ENCODE measurements at regions not wholly inside any gene's neighbourhood (a gene's known extent, or its start where the extent isn't known, plus 50 kb on each side); places are given as distances from the start of the nearest gene placed in this dataset.

DNA sequence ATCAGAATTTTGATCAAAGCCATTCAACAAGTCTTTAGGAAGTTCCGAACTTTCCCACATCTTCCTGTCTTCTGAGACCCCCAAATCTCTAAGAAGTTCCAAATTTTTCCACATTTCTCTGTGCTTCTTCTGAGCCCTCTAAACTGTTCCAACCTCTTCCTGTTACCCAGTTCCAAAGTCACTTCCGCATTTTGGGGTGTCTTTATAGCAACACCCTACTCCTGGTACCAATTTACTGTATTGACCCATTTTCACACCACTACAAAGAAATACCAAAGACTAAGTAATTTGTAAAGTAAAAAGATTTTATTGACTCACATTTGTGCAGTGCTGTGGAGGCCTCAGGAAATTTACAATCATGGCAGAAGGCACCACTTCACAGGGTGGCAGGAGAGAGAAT lies 385.8 kb upstream of the GHITM start:
- no peak for TF ChIP-seq POLR2AphosphoS5 (IDR thresholded peaks at IDR 0.05)
- TF ChIP-seq POLR2A (IDR thresholded peaks at IDR 0.05): no peak
- TF ChIP-seq, protein P1, sequence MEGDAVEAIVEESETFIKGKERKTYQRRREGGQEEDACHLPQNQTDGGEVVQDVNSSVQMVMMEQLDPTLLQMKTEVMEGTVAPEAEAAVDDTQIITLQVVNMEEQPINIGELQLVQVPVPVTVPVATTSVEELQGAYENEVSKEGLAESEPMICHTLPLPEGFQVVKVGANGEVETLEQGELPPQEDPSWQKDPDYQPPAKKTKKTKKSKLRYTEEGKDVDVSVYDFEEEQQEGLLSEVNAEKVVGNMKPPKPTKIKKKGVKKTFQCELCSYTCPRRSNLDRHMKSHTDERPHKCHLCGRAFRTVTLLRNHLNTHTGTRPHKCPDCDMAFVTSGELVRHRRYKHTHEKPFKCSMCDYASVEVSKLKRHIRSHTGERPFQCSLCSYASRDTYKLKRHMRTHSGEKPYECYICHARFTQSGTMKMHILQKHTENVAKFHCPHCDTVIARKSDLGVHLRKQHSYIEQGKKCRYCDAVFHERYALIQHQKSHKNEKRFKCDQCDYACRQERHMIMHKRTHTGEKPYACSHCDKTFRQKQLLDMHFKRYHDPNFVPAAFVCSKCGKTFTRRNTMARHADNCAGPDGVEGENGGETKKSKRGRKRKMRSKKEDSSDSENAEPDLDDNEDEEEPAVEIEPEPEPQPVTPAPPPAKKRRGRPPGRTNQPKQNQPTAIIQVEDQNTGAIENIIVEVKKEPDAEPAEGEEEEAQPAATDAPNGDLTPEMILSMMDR (IDR thresholded peaks at IDR 0.05): no peak
